ENCODE measurements at regions not wholly inside any gene's neighbourhood (a gene's known extent, or its start where the extent isn't known, plus 50 kb on each side); places are given as distances from the start of the nearest gene placed in this dataset.

DNA sequence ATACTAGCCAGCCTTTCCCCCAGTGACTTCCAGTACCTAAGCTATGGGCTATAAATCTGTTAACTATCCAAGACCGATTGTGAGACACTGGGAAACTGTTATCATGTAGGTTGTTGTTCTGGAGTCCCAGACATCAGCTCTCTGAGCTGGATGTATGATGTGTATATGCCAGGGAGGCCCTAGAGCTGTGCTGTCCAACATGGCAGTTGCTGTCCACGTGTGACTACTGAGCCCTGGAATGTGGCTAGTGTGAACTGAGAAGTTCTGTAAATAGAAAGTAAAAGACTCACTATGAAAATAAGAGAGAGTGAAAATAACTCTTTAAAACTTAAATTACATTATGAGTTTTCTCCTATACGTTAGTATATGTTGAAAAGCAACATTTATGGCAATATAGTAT is 755.8 kb upstream of the FBXO33 start:
- H3K27me3 ChIP-seq (replicated peaks in 1 of 7) = no peaks in the 10 kb centered on the region
- no peak for DNase-seq
- TF ChIP-seq POLR2AphosphoS5 (IDR thresholded peaks at IDR 0.05) = no peak
- TF ChIP-seq, protein P1, sequence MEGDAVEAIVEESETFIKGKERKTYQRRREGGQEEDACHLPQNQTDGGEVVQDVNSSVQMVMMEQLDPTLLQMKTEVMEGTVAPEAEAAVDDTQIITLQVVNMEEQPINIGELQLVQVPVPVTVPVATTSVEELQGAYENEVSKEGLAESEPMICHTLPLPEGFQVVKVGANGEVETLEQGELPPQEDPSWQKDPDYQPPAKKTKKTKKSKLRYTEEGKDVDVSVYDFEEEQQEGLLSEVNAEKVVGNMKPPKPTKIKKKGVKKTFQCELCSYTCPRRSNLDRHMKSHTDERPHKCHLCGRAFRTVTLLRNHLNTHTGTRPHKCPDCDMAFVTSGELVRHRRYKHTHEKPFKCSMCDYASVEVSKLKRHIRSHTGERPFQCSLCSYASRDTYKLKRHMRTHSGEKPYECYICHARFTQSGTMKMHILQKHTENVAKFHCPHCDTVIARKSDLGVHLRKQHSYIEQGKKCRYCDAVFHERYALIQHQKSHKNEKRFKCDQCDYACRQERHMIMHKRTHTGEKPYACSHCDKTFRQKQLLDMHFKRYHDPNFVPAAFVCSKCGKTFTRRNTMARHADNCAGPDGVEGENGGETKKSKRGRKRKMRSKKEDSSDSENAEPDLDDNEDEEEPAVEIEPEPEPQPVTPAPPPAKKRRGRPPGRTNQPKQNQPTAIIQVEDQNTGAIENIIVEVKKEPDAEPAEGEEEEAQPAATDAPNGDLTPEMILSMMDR (IDR thresholded peaks at IDR 0.05 in 8 of 11, conservative IDR thresholded peaks at IDR 0.05 in 3 of 11) = no peak
- TF ChIP-seq POLR2A (IDR thresholded peaks at IDR 0.05) = no peak
- H3K4me1 ChIP-seq = no peaks in the 10 kb centered on the region
- 49 to 75% (median 58%) methylated on average over 3 of the region's 3 CpGs for WGBS, 5 donors
- H3K4me3 ChIP-seq = no peak overlapping the region
- H3K27ac ChIP-seq = no peak overlapping the region
- intact Hi-C loops (cut with DNase I; ENCODE audit: low total_unique reads) = no loop called here
- no peaks in the 10 kb centered on the region for H3K36me3 ChIP-seq
- H3K9me3 ChIP-seq = peaks cover 0 to 7% (median 0%) of the 10 kb centered on the region in 8 donors

DNA sequence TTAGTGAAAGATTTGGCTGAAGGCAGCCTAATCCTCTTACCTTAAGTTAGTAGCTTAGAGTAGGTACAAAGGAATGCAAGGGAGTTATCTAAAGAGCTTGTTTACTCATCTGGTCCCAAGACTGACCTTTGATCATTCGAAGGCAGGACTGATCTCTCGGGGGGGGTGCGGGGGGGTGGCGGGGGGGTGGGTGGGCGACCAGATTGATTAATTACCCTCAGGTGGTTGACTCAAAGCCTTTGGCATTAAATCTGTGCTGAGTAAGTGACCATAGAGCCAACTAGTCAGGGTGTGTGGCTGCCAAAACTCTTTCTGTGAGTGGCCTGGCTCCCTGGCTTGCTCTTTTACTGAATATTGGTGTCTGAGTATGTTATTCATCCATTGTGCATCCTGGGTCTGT is 731.9 kb upstream of the FBXO33 start:
- 45 to 62% (median 60%) methylated on average over 3 to 5 of the region's 5 CpGs for WGBS, 5 donors
- intact Hi-C loops (cut with DNase I; ENCODE audit: low total_unique reads) = no loop called here
- no peak for TF ChIP-seq POLR2A (IDR thresholded peaks at IDR 0.05)
- TF ChIP-seq, protein P1 (IDR thresholded peaks at IDR 0.05 in 8 of 11, conservative IDR thresholded peaks at IDR 0.05 in 3 of 11) = no peak
- TF ChIP-seq POLR2AphosphoS5 (IDR thresholded peaks at IDR 0.05) = no peak
- Histone ChIP-seq H3K4me1 (no peaks in the 10 kb centered on the region), H3K27me3 (replicated peaks in 1 of 7) (no peaks in the 10 kb centered on the region), H3K36me3 (no peaks in the 10 kb centered on the region), H3K4me3 (no peak overlapping the region), H3K9me3 (peaks cover 0 to 33% (median 20%) of the 10 kb centered on the region in 8 donors), H3K27ac (no peak overlapping the region)
- no peak for DNase-seq

DNA sequence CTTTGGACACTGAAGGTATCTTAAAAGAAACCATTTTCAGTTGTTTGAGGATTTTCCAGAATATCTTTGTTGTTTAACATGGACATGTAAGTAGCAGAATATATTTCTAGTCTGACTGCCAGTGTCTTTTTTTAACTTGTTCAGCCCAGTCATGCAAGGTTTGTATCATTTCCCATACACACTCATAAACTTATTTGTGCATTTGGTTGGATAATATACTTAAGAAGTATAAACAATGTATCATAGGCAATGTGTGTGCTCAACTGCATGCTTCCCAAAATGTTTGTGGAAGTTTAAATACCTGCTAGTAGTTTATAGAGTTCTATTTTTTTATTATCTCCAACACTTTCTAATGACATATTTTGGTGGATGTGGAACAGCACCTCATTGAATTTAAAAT is 707.4 kb upstream of the FBXO33 start:
- TF ChIP-seq, protein P1 (IDR thresholded peaks at IDR 0.05 in 8 of 11, conservative IDR thresholded peaks at IDR 0.05 in 3 of 11) = no peak
- TF ChIP-seq POLR2A (IDR thresholded peaks at IDR 0.05) (no peak), POLR2AphosphoS5 (IDR thresholded peaks at IDR 0.05) (no peak)
- H3K4me1 ChIP-seq = no peaks in the 10 kb centered on the region
- H3K4me3 ChIP-seq = no peak overlapping the region
- peaks cover 0 to 11% (median 6%) of the 10 kb centered on the region in 8 donors for H3K9me3 ChIP-seq
- no peaks in the 10 kb centered on the region for H3K27me3 ChIP-seq (replicated peaks in 1 of 7)
- no peak for DNase-seq
- no peaks in the 10 kb centered on the region for H3K36me3 ChIP-seq
- intact Hi-C loops (cut with DNase I; ENCODE audit: low total_unique reads) = no loop called here
- no peak overlapping the region for H3K27ac ChIP-seq

DNA sequence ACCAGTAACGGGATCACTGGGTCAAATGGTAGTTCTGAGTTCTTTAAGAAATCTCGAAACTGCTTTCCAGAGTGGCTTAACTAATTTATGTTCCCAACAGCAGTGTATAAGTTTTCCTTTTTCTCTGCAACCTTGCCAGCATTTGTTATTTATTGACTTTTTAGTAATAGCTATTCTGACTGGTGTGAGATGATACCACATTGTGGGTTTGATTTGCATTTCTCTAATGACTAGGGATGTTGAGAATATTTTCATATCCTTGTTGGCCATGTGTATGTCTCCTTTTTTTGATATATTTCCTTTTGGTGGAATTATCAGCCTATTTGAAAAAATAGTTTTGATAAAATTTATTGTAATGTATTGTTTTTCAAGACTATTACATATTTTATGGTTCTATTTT is 701.2 kb upstream of the FBXO33 start:
- 77 to 90% (median 87%) methylated on average over 2 of the region's 2 CpGs for WGBS, 5 donors
- peaks cover 0 to 35% (median 9%) of the 10 kb centered on the region in 8 donors for H3K9me3 ChIP-seq

More for the DNA sequence above, 701.2 kb upstream of the FBXO33 start:
- intact Hi-C loops (cut with DNase I; ENCODE audit: low total_unique reads) = no loop called here
- no peak for DNase-seq
- H3K27me3 ChIP-seq (replicated peaks in 1 of 7) = no peaks in the 10 kb centered on the region
- H3K4me3 ChIP-seq = no peak overlapping the region
- no peak overlapping the region for H3K27ac ChIP-seq
- H3K36me3 ChIP-seq = no peaks in the 10 kb centered on the region
- no peak for TF ChIP-seq POLR2AphosphoS5 (IDR thresholded peaks at IDR 0.05)
- TF ChIP-seq, protein P1 (IDR thresholded peaks at IDR 0.05 in 8 of 11, conservative IDR thresholded peaks at IDR 0.05 in 3 of 11) = no peak
- TF ChIP-seq POLR2A (IDR thresholded peaks at IDR 0.05) = no peak
- no peaks in the 10 kb centered on the region for H3K4me1 ChIP-seq
